ENCODE measurements at regions not wholly inside any gene's neighbourhood (a gene's known extent, or its start where the extent isn't known, plus 50 kb on each side); places are given as distances from the start of the nearest gene placed in this dataset.

DNA sequence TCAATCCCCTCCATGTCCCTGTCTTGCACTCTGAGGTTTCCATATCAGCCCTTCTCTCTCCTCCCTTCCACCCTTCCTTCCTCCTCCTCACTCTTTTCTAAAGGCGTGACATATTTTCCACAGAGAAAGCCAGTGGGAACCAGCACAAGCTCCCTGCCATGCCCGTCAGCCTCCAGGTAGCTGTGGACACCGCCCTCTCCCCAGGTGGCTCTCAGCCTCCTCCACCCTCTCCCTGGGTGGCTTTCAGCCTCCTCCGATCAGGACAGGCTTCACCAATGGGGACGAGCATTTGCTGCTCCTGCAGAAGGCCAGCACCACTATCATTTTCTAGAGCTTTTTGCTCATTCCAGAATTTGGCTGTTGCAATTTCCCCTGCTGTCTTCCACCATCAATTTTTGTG is 236.6 kb downstream of the GADD45G start:
- Histone ChIP-seq H3K9me3 (ENCODE audit: control insufficient read depth in 1 of 2, insufficient read depth in 1 of 2, low read depth in 1 of 2, low read length in 2 of 2) (no peaks in the 10 kb centered on the region), H3K4me1 (ENCODE audit: control insufficient read depth in 1 of 2, insufficient read depth in 2 of 2, low read length in 2 of 2) (no peaks in the 10 kb centered on the region), H2AFZ (ENCODE audit: low read depth, low read length, poor library complexity, severe bottlenecking) (no peak overlapping the region), H3K79me2 (ENCODE audit: insufficient read depth, low read length) (no peaks in the 10 kb centered on the region), H3K36me3 (ENCODE audit: control insufficient read depth in 1 of 2, insufficient read depth in 2 of 2, low read length in 2 of 2) (no peaks in the 10 kb centered on the region), H3K9me2 (ENCODE audit: insufficient read depth) (no peaks in the 10 kb centered on the region), H4K20me1 (ENCODE audit: insufficient read depth) (no peaks in the 10 kb centered on the region), H3K9ac (ENCODE audit: low read length) (no peak overlapping the region), H3K27ac (ENCODE audit: low read depth, low read length) (no peak overlapping the region), H3K4me3 (replicated peaks in 1 of 2; ENCODE audit: low read depth in 1 of 2, low read length in 2 of 2) (no peak overlapping the region), H3K4me2 (ENCODE audit: low read length) (no peak overlapping the region), H3K27me3 (ENCODE audit: insufficient read depth, low read length) (peaks cover 3% of the 10 kb centered on the region; the same call in 1 of the 2 replicates)
- ChIA-PET CTCF (no interaction called here), RAD21 (ENCODE audit: low non-redundant PET in 1 of 2, low total read pairs in 2 of 2, uncharacterized antibody in 2 of 2, unreplicated experiment in 2 of 2) (no interaction called here), POLR2A (no interaction called here)
- BruUV-seq (replicated peaks) = no TSS peak
- intact Hi-C loops (cut with micrococcal nuclease) = no loop called here
- DNase-seq (ENCODE audit: low read depth, low spot score) (no peak), ATAC-seq (no peak)
- TF ChIP-seq, protein P1, sequence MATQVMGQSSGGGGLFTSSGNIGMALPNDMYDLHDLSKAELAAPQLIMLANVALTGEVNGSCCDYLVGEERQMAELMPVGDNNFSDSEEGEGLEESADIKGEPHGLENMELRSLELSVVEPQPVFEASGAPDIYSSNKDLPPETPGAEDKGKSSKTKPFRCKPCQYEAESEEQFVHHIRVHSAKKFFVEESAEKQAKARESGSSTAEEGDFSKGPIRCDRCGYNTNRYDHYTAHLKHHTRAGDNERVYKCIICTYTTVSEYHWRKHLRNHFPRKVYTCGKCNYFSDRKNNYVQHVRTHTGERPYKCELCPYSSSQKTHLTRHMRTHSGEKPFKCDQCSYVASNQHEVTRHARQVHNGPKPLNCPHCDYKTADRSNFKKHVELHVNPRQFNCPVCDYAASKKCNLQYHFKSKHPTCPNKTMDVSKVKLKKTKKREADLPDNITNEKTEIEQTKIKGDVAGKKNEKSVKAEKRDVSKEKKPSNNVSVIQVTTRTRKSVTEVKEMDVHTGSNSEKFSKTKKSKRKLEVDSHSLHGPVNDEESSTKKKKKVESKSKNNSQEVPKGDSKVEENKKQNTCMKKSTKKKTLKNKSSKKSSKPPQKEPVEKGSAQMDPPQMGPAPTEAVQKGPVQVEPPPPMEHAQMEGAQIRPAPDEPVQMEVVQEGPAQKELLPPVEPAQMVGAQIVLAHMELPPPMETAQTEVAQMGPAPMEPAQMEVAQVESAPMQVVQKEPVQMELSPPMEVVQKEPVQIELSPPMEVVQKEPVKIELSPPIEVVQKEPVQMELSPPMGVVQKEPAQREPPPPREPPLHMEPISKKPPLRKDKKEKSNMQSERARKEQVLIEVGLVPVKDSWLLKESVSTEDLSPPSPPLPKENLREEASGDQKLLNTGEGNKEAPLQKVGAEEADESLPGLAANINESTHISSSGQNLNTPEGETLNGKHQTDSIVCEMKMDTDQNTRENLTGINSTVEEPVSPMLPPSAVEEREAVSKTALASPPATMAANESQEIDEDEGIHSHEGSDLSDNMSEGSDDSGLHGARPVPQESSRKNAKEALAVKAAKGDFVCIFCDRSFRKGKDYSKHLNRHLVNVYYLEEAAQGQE (IDR thresholded peaks at IDR 0.05; ENCODE audit: low read depth) = no peak
- TF ChIP-seq, protein P2, sequence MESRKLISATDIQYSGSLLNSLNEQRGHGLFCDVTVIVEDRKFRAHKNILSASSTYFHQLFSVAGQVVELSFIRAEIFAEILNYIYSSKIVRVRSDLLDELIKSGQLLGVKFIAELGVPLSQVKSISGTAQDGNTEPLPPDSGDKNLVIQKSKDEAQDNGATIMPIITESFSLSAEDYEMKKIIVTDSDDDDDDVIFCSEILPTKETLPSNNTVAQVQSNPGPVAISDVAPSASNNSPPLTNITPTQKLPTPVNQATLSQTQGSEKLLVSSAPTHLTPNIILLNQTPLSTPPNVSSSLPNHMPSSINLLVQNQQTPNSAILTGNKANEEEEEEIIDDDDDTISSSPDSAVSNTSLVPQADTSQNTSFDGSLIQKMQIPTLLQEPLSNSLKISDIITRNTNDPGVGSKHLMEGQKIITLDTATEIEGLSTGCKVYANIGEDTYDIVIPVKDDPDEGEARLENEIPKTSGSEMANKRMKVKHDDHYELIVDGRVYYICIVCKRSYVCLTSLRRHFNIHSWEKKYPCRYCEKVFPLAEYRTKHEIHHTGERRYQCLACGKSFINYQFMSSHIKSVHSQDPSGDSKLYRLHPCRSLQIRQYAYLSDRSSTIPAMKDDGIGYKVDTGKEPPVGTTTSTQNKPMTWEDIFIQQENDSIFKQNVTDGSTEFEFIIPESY (IDR thresholded peaks at IDR 0.05; ENCODE audit: extremely low read depth, insufficient replicate concordance, low read length) = no peak
- TF ChIP-seq, protein P3, sequence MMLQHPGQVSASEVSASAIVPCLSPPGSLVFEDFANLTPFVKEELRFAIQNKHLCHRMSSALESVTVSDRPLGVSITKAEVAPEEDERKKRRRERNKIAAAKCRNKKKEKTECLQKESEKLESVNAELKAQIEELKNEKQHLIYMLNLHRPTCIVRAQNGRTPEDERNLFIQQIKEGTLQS (IDR thresholded peaks at IDR 0.05) = no peak
- TF ChIP-seq TCF7L2 (IDR thresholded peaks at IDR 0.05; ENCODE audit: borderline replicate concordance, extremely low read depth, insufficient read depth, insufficient read length) (no peak), POLR2A (IDR thresholded peaks at IDR 0.05; ENCODE audit: borderline replicate concordance, extremely low read depth, insufficient read depth, insufficient read length) (no peak), CBX3 (IDR thresholded peaks at IDR 0.05; ENCODE audit: low read depth) (no peak), ZFX (IDR thresholded peaks at IDR 0.05) (no peak), EZH2phosphoT487 (IDR thresholded peaks at IDR 0.05; ENCODE audit: borderline replicate concordance) (no peak), FOSL1 (IDR thresholded peaks at IDR 0.05; ENCODE audit: low read depth) (no peak), RAD21 (IDR thresholded peaks at IDR 0.05; ENCODE audit: low read depth) (no peak), SRF (IDR thresholded peaks at IDR 0.05; ENCODE audit: low read depth) (no peak), SP1 (IDR thresholded peaks at IDR 0.05; ENCODE audit: low read depth) (no peak)
